Transverse colon (tissue), 4 donors: ENCODE measurements at regions not wholly inside any gene's neighbourhood (a gene's known extent, or its start where the extent isn't known, plus 50 kb on each side); places are given as distances from the start of the nearest gene placed in this dataset.

Experiments used
- CTCF ChIP-seq, 5 experiments: fragments of 200-600 bp in 3 of 5; fragments of 450-650 bp in 2 of 5; sonication (generic) in 3 of 5; IDR thresholded peaks; 1 replicate in 2 of 5; 2 replicates in 3 of 5; pipeline ENCODE4 v1.5.1; 2016 to 2017; ENCODE audit warnings: antibody characterized with exemption in 5 of 5, inconsistent platforms in 3 of 5, mild to moderate bottlenecking in 2 of 5, moderate library complexity in 1 of 5
- POLR2A ChIP-seq: fragments of 450-650 bp; IDR thresholded peaks from one replicate; pipeline ENCODE4 v1.6.1; 2016; ENCODE audit warnings: antibody characterized with exemption, mild to moderate bottlenecking, moderate library complexity
- POLR2AphosphoS5 ChIP-seq, 3 donors: sonication (generic); formaldehyde crosslinking; IDR thresholded peaks; one replicate each; pipeline ENCODE4 v1.6.1; 2016; ENCODE audit warnings: antibody characterized with exemption in 3 of 3

- TF ChIP-seq POLR2AphosphoS5 (IDR thresholded peaks at IDR 0.05) (no peak), CTCF (IDR thresholded peaks at IDR 0.05) (no peak), POLR2A (no peak)
Observed at GRCh38 chr3:104526901-104527401, 839.8 kb upstream of the ALCAM start.
